GM21737 (cell line): ENCODE measurements at regions not wholly inside any gene's neighbourhood (a gene's known extent, or its start where the extent isn't known, plus 50 kb on each side); places are given as distances from the start of the nearest gene placed in this dataset.
"Not testable (repeated sequence)": the region's sequence is repeated elsewhere in the genome, so short reads cannot be mapped to it uniquely, and the experiment has no call there.

Experiments
- ATAC-seq: cut with Tn5 transposase; IDR thresholded peaks from one replicate; pipeline ENCODE4 v1.9.1; 2021; ENCODE audit warnings: mild to moderate bottlenecking, moderate library complexity; ENCODE audit not compliant: unreplicated experiment

- no peak for ATAC-seq
Measured at GRCh38 chrX:964831-965416, 247.5 kb downstream of the CRLF2 start.

- no peak for ATAC-seq
Measured at GRCh38 chrX:960821-961220, 251.6 kb downstream of the CRLF2 start.

GRCh38 chrX:959595-959994 is 252.9 kb downstream of the CRLF2 start:
- ATAC-seq: no peak

- ATAC-seq: not testable (repeated sequence)
Measured at GRCh38 chrX:955168-955781, 257.2 kb downstream of the CRLF2 start.

- no peak for ATAC-seq
Measured at GRCh38 chrX:953879-954482, 258.5 kb downstream of the CRLF2 start.

GRCh38 chrX:952816-953215 is 259.6 kb downstream of the CRLF2 start:
- ATAC-seq: no peak

GRCh38 chrX:947262-947661 is 265.2 kb downstream of the CRLF2 start:
- ATAC-seq: not testable (repeated sequence)

- no peak for ATAC-seq
Measured at GRCh38 chrX:943035-943434, 269.4 kb downstream of the CRLF2 start.

GRCh38 chrX:940691-941090 is 271.8 kb downstream of the CRLF2 start:
- ATAC-seq: no peak

GRCh38 chrX:936979-937769 is 275.3 kb downstream of the CRLF2 start:
- ATAC-seq: no peak

GRCh38 chrX:933611-934010 is 278.8 kb downstream of the CRLF2 start:
- ATAC-seq: no peak

- no peak for ATAC-seq
Measured at GRCh38 chrX:928606-929005, 283.8 kb downstream of the CRLF2 start.

- ATAC-seq: no peak
Measured at GRCh38 chrX:926991-927390, 285.5 kb downstream of the CRLF2 start.

GRCh38 chrX:926070-926469 is 286.4 kb downstream of the CRLF2 start:
- no peak for ATAC-seq

- no peak for ATAC-seq
Measured at GRCh38 chrX:925652-926061, 286.8 kb downstream of the CRLF2 start.

GRCh38 chrX:925094-925493 is 287.4 kb downstream of the CRLF2 start:
- ATAC-seq: no peak

GRCh38 chrX:924017-924416 is 288.4 kb downstream of the CRLF2 start:
- ATAC-seq: no peak

GRCh38 chrX:920234-920799 is 289.7 kb downstream of the SHOX start:
- ATAC-seq: no peak

- ATAC-seq: no peak
Measured at GRCh38 chrX:916230-916599, 285.6 kb downstream of the SHOX start.

GRCh38 chrX:915427-916229 is 285.0 kb downstream of the SHOX start:
- no peak for ATAC-seq

GRCh38 chrX:914206-914605 is 283.6 kb downstream of the SHOX start:
- ATAC-seq: no peak
